ENCODE measurements at regions not wholly inside any gene's neighbourhood (a gene's known extent, or its start where the extent isn't known, plus 50 kb on each side); places are given as distances from the start of the nearest gene placed in this dataset.

DNA sequence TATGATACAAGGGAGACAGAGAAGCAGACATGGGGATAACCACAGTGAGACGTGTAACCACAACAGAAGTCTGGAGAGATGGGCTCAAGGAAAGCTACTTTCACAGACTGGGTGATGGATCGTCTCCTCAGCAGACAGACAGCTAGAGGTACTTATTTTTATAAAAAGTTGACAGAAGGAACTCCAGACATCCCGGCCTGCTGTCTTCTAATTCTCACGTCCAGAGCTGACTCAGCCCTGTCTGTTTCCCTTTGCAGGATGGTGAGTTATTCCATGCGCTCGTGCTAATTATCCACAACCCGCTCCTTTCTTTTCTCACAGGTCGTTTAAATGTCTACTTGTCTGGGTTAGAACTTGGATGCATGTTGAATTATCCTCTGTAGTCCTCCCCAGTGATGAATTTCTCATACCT is 304.5 kb downstream of the CWC27 start:
- Histone ChIP-seq H3K36me3 (ENCODE audit: control insufficient read depth in 2 of 4, insufficient read depth in 4 of 4, low read length in 3 of 4) (no peaks in the 10 kb centered on the region), H4K8ac (ENCODE audit: extremely low read depth, insufficient read depth, low read length) (no peak overlapping the region), H2BK15ac (ENCODE audit: low read length) (no peak overlapping the region), H3K4me2 (ENCODE audit: insufficient read depth in 1 of 2, low read depth in 2 of 2, low read length in 2 of 2) (no peak overlapping the region), H3K23ac (ENCODE audit: insufficient read length) (no peak overlapping the region), H2BK12ac (ENCODE audit: low read depth, low read length) (no peak overlapping the region), H3K27me3 (replicated peaks in 1 of 4; ENCODE audit: control insufficient read depth in 3 of 4, extremely low read depth in 1 of 4, insufficient read depth in 3 of 4, low read length in 3 of 4) (no peaks in the 10 kb centered on the region), H3K4me3 (ENCODE audit: extremely low read depth in 1 of 4, insufficient read depth in 2 of 4, low read depth in 3 of 4, low read length in 4 of 4) (no peak overlapping the region), H3K79me1 (ENCODE audit: low read depth, low read length) (no peaks in the 10 kb centered on the region), H3K18ac (ENCODE audit: extremely low read depth, low read length) (no peak overlapping the region), H3K4ac (replicated peaks; ENCODE audit: insufficient read length, low read depth, low read length) (no peak overlapping the region), H4K20me1 (replicated peaks in 1 of 2; ENCODE audit: control insufficient read depth in 1 of 2, insufficient read depth in 2 of 2, low read length in 2 of 2) (no peaks in the 10 kb centered on the region), H3K9ac (replicated peaks in 1 of 4; ENCODE audit: extremely low read depth in 1 of 4, low read depth in 3 of 4, low read length in 3 of 4) (no peak overlapping the region), H3K14ac (ENCODE audit: insufficient read length) (no peak overlapping the region), H2AFZ (ENCODE audit: low read length) (no peak overlapping the region), H2BK5ac (ENCODE audit: low read depth, low read length) (no peak overlapping the region), H2AK5ac (ENCODE audit: low read depth, low read length) (no peak overlapping the region), H3K23me2 (ENCODE audit: low read depth, low read length) (no peaks in the 10 kb centered on the region), H4K91ac (replicated peaks; ENCODE audit: insufficient read length, low read length) (no peak overlapping the region), H2BK20ac (ENCODE audit: low read length) (no peak overlapping the region), H3K4me1 (replicated peaks in 1 of 4; ENCODE audit: control insufficient read depth in 3 of 4, insufficient read depth in 4 of 4, low read length in 3 of 4) (peaks cover 0 to 10% (median 2%) of the 10 kb centered on the region in 4 experiments; a peak in 2 of 7 replicates), H3K56ac (replicated peaks; ENCODE audit: insufficient read length, low read depth, low read length) (no peak overlapping the region), H2BK120ac (replicated peaks; ENCODE audit: low read depth, low read length) (no peak overlapping the region), H4K5ac (ENCODE audit: insufficient read length, low read depth, low read length) (no peak overlapping the region), H3K27ac (ENCODE audit: low read depth, low read length) (no peak overlapping the region), H3K9me3 (ENCODE audit: insufficient read depth in 2 of 2, low read depth in 1 of 2, low read length in 1 of 2) (no peaks in the 10 kb centered on the region), H3K79me2 (ENCODE audit: control insufficient read depth in 1 of 2, insufficient read depth in 2 of 2, low read length in 2 of 2) (no peaks in the 10 kb centered on the region)
- ChIA-PET CTCF (ENCODE audit: partially characterized antibody) (interaction anchor here (1.4 to 3.7 kb wide), 4 partner anchors 11 to 409 kb away, joined by 3 to 13 read pairs (median 6); partner anchors contain the start of gene ADAMTS6), POLR2A (ENCODE audit: partially characterized antibody) (no interaction called here)
- WGBS, 2 experiments (ENCODE audit: extremely low coverage in 1 of 2, insufficient coverage in 1 of 2, insufficient read length in 1 of 2, insufficient replicate concordance in 2 of 2, low coverage in 1 of 2, low lambda C conversion rate in 2 of 2, missing lambda C conversion rate in 1 of 2) = 87% methylated on average over 8 of the region's 8 CpGs; no CpG with 5 or more reads in 1 of the 2 experiments
- FAIRE-seq (no peak), DNase-seq (ENCODE audit: low read depth in 1 of 2, low spot score in 2 of 2) (no peak)
- TF ChIP-seq, protein P1, sequence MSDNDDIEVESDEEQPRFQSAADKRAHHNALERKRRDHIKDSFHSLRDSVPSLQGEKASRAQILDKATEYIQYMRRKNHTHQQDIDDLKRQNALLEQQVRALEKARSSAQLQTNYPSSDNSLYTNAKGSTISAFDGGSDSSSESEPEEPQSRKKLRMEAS (IDR thresholded peaks at IDR 0.05) = no peak
- TF ChIP-seq, protein P2, sequence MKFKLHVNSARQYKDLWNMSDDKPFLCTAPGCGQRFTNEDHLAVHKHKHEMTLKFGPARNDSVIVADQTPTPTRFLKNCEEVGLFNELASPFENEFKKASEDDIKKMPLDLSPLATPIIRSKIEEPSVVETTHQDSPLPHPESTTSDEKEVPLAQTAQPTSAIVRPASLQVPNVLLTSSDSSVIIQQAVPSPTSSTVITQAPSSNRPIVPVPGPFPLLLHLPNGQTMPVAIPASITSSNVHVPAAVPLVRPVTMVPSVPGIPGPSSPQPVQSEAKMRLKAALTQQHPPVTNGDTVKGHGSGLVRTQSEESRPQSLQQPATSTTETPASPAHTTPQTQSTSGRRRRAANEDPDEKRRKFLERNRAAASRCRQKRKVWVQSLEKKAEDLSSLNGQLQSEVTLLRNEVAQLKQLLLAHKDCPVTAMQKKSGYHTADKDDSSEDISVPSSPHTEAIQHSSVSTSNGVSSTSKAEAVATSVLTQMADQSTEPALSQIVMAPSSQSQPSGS (IDR thresholded peaks at IDR 0.05; ENCODE audit: low read length) = no peak
- no peak for TF ChIP-seq YY1 (IDR thresholded peaks at IDR 0.05; ENCODE audit: low read depth, low read length)
- TF ChIP-seq BACH1 (IDR thresholded peaks at IDR 0.05; ENCODE audit: low read length) = no peak
- TF ChIP-seq CTBP2 (IDR thresholded peaks at IDR 0.05; ENCODE audit: borderline replicate concordance, insufficient read depth, insufficient read length, low read length) = no peak
- TF ChIP-seq POU5F1 (IDR thresholded peaks at IDR 0.05; ENCODE audit: low read depth, low read length) = no peak
- TF ChIP-seq EGR1 (IDR thresholded peaks at IDR 0.05; ENCODE audit: borderline replicate concordance, low read depth, low read length) = no peak
- TF ChIP-seq FOSL1 (IDR thresholded peaks at IDR 0.05; ENCODE audit: insufficient read depth, low read depth, low read length) = no peak
- TF ChIP-seq, protein P3, sequence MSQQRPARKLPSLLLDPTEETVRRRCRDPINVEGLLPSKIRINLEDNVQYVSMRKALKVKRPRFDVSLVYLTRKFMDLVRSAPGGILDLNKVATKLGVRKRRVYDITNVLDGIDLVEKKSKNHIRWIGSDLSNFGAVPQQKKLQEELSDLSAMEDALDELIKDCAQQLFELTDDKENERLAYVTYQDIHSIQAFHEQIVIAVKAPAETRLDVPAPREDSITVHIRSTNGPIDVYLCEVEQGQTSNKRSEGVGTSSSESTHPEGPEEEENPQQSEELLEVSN (IDR thresholded peaks at IDR 0.05) = no peak
- TF ChIP-seq ZNF274 (IDR thresholded peaks at IDR 0.05; ENCODE audit: borderline replicate concordance, extremely low read depth, low read length) = no peak
- no peak for TF ChIP-seq TAF7 (optimal IDR thresholded peaks at IDR 0.05; ENCODE audit: borderline replicate concordance, low read depth, low read length)
- no peak for TF ChIP-seq MAFK (IDR thresholded peaks at IDR 0.05; ENCODE audit: low read depth, low read length)

Measured in H1 (cell line).